ENCODE measurements at regions not wholly inside any gene's neighbourhood (a gene's known extent, or its start where the extent isn't known, plus 50 kb on each side); places are given as distances from the start of the nearest gene placed in this dataset.

DNA sequence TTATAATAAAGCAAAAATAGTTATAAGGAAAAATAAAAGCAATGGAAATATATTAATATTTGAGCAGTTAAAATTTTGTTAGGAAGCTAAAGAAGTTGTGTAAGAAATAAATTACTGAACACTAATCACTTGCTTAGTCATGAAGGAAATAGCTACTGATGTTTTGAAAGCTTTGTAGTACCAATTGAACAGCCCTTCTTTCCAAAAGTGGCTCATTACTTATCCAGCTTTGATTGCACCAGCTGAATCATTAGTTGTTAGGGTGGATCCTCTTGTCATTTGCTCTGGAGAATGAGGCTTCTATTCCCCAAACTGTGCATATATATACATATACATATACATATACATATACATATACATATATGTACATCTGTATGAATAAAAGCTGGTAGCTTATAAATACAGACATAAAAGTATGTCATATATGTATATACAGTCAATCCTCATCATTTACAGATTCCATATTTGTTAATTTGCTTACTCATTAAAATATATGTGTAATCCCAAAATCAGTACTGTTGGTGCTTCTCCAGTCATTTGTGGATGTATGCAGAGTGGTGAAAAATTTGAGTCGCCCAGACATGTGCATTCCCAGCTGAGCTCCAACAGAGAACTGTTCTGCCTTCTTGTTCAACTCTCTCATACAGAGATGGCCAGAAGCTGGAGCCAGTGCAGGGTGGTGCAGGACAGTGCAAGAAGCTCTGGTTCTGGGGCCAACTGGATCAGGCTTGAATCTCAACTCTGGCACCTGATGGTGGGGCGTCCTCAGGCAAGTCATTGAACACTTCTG is 214.1 kb downstream of the RPAP3 start:
- Histone ChIP-seq H2AFZ (ENCODE audit: low read length) (no peak overlapping the region), H3K9me3 (ENCODE audit: low read length) (no peaks in the 10 kb centered on the region), H3K27me3 (ENCODE audit: low read length) (peaks cover 28% of the 10 kb centered on the region), H3K79me2 (ENCODE audit: low read length) (no peaks in the 10 kb centered on the region), H4K20me1 (ENCODE audit: low read length) (no peaks in the 10 kb centered on the region), H3F3A (ENCODE audit: low read length, unreplicated experiment) (no peaks in the 10 kb centered on the region), H3K4me3 (ENCODE audit: low read length) (no peak overlapping the region), H3K9me2 (replicated peaks; ENCODE audit: low read length) (no peaks in the 10 kb centered on the region), H3K36me3 (ENCODE audit: low read depth, low read length) (no peaks in the 10 kb centered on the region), H3K27ac (ENCODE audit: low read length) (no peak overlapping the region), H3K9ac (ENCODE audit: low read length) (no peak overlapping the region), H3K4me1 (ENCODE audit: insufficient read depth, low read length) (peaks cover 9% of the 10 kb centered on the region), H3K4me2 (ENCODE audit: low read length) (no peak overlapping the region)
- BruUV-seq (replicated peaks), result no TSS peak
- ATAC-seq (no peak), DNase-seq (no peak)
- TF ChIP-seq, protein P1, sequence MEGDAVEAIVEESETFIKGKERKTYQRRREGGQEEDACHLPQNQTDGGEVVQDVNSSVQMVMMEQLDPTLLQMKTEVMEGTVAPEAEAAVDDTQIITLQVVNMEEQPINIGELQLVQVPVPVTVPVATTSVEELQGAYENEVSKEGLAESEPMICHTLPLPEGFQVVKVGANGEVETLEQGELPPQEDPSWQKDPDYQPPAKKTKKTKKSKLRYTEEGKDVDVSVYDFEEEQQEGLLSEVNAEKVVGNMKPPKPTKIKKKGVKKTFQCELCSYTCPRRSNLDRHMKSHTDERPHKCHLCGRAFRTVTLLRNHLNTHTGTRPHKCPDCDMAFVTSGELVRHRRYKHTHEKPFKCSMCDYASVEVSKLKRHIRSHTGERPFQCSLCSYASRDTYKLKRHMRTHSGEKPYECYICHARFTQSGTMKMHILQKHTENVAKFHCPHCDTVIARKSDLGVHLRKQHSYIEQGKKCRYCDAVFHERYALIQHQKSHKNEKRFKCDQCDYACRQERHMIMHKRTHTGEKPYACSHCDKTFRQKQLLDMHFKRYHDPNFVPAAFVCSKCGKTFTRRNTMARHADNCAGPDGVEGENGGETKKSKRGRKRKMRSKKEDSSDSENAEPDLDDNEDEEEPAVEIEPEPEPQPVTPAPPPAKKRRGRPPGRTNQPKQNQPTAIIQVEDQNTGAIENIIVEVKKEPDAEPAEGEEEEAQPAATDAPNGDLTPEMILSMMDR (conservative IDR thresholded peaks at IDR 0.05; ENCODE audit: low read depth, low read length), result no peak
- TF ChIP-seq EZH2phosphoT487 (IDR thresholded peaks at IDR 0.05; ENCODE audit: borderline replicate concordance, low read length) (no peak), EZH2 (IDR thresholded peaks at IDR 0.05; ENCODE audit: low read length, unreplicated experiment) (no peak)
- intact Hi-C loops (cut with micrococcal nuclease), result no loop called here
- ChIA-PET POLR2A (ENCODE audit: unreplicated experiment) (no interaction called here), CTCF (no interaction called here)

DNA sequence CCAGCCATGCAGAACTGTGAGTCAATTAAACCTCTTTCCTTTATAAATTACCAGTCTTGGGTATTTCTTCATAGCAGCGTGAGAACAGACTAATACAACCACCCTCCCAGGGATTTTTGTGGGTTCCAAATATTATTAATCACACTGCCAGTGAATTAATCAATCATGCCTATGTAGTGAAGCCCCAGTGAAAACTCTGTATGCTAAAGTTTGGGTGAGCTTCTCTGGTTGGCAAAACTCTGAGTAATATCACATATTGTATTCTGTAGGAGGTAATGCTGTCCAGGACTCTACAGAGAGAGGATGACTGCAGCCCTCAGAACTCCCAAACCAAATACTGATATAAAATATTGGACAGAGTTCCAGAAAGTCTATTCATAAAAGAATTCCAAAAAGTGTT is 216.9 kb downstream of the RPAP3 start:
- peaks cover 27% of the 10 kb centered on the region for H3K27me3 ChIP-seq (ENCODE audit: low read length)
- TF ChIP-seq, protein P1 (conservative IDR thresholded peaks at IDR 0.05; ENCODE audit: low read depth, low read length), result no peak
- TF ChIP-seq EZH2 (IDR thresholded peaks at IDR 0.05; ENCODE audit: low read length, unreplicated experiment), result no peak
- no peak for TF ChIP-seq EZH2phosphoT487 (IDR thresholded peaks at IDR 0.05; ENCODE audit: borderline replicate concordance, low read length)
- CTCF ChIA-PET, result no interaction called here

DNA sequence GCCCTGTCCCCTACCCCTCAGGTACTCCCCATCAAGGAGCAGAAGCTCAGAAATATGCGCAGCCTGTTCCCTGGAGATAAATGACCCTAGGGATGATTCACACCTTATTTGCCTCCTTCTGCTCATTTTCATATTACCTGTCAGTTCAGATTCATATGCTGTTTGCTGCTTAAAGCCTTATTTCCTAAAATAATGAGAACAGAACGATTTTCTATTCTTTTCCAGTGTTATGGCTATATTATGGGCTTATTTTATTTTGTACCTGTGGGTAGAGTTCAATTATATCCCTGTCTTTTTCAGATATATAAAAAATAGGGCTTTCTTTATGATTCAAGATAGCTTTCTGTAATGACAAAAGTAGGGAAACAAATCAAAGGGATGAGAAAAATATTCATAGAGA is 224.8 kb downstream of the RPAP3 start:
- Histone ChIP-seq H2AFZ (ENCODE audit: low read length) (no peak overlapping the region), H3K9me3 (ENCODE audit: low read length) (peaks cover 3% of the 10 kb centered on the region; the same call in 1 of the 2 replicates), H3K27me3 (ENCODE audit: low read length) (peaks cover 59% of the 10 kb centered on the region), H4K20me1 (ENCODE audit: low read length) (no peaks in the 10 kb centered on the region), H3K79me2 (ENCODE audit: low read length) (no peaks in the 10 kb centered on the region), H3K27ac (ENCODE audit: low read length) (no peak overlapping the region), H3K4me1 (ENCODE audit: insufficient read depth, low read length) (no peaks in the 10 kb centered on the region), H3K36me3 (ENCODE audit: low read depth, low read length) (no peaks in the 10 kb centered on the region), H3K9me2 (replicated peaks; ENCODE audit: low read length) (no peaks in the 10 kb centered on the region), H3F3A (ENCODE audit: low read length, unreplicated experiment) (no peaks in the 10 kb centered on the region), H3K4me3 (ENCODE audit: low read length) (no peak overlapping the region), H3K9ac (ENCODE audit: low read length) (no peak overlapping the region), H3K4me2 (ENCODE audit: low read length) (no peak overlapping the region)
- no TSS peak for BruUV-seq (replicated peaks)
- no peak for DNase-seq
- TF ChIP-seq EZH2 (IDR thresholded peaks at IDR 0.05; ENCODE audit: low read length, unreplicated experiment) (no peak), EZH2phosphoT487 (IDR thresholded peaks at IDR 0.05; ENCODE audit: borderline replicate concordance, low read length) (no peak)
- TF ChIP-seq, protein P1 (conservative IDR thresholded peaks at IDR 0.05; ENCODE audit: low read depth, low read length), result no peak
- POLR2A ChIA-PET (ENCODE audit: unreplicated experiment), result no interaction called here
- ATAC-seq, result no peak
- intact Hi-C loops (cut with micrococcal nuclease), result no loop called here
- CTCF ChIA-PET, result no interaction called here

More for the DNA sequence above, 216.9 kb downstream of the RPAP3 start:
- no peaks in the 10 kb centered on the region for H3K79me2 ChIP-seq (ENCODE audit: low read length)
- H3F3A ChIP-seq (ENCODE audit: low read length, unreplicated experiment), result no peaks in the 10 kb centered on the region
- no peaks in the 10 kb centered on the region for H4K20me1 ChIP-seq (ENCODE audit: low read length)
- no TSS peak for BruUV-seq (replicated peaks)
- intact Hi-C loops (cut with micrococcal nuclease), result no loop called here
- H2AFZ ChIP-seq (ENCODE audit: low read length), result no peak overlapping the region
- H3K9ac ChIP-seq (ENCODE audit: low read length), result no peak overlapping the region
- H3K4me3 ChIP-seq (ENCODE audit: low read length), result no peak overlapping the region
- peaks cover 9% of the 10 kb centered on the region for H3K4me1 ChIP-seq (ENCODE audit: insufficient read depth, low read length)
- DNase-seq (no peak), ATAC-seq (no peak)
- no peak overlapping the region for H3K4me2 ChIP-seq (ENCODE audit: low read length)
- H3K9me2 ChIP-seq (replicated peaks; ENCODE audit: low read length), result no peaks in the 10 kb centered on the region
- H3K9me3 ChIP-seq (ENCODE audit: low read length), result no peaks in the 10 kb centered on the region
- POLR2A ChIA-PET (ENCODE audit: unreplicated experiment), result no interaction called here
- no peak overlapping the region for H3K27ac ChIP-seq (ENCODE audit: low read length)
- no peaks in the 10 kb centered on the region for H3K36me3 ChIP-seq (ENCODE audit: low read depth, low read length)

Data from PC-3 (cell line).